Endothelial cell of umbilical vein (primary cell): ENCODE measurements at regions not wholly inside any gene's neighbourhood (a gene's known extent, or its start where the extent isn't known, plus 50 kb on each side); places are given as distances from the start of the nearest gene placed in this dataset.

Experiments
- BruUV-seq: library from RNA; stranded (reverse); fragments of 400-500 nt; replicated peaks from 2 replicates; lab custom pipeline; 2021; lab: Mats Ljungman, UMichigan
- CTCF ChIA-PET: fragments of 300-600, 350-600 bp; sonication (Branson Sonifier 250); formaldehyde crosslinking; loops from one replicate; lab custom pipeline; 2021; ENCODE audit warnings: antibody characterized with exemption, inconsistent platforms; lab: Charles Lee
- POLR2A ChIA-PET: fragments of 300-600, 350-600 bp; sonication (Branson Sonifier 250); formaldehyde crosslinking; loops from one replicate; lab custom pipeline; 2021; ENCODE audit warnings: antibody characterized with exemption, inconsistent platforms; lab: Charles Lee
- DNase-seq: peaks from one replicate; pipeline ENCODE4 v3.0.0-alpha.2; 2011; ENCODE audit warnings: low read depth, low spot score
- FAIRE-seq: peaks from 2 replicates; lab custom pipeline; 2011; peaks lifted over from hg19 to GRCh38; lab: Jason Lieb, UNC
- H2AFZ ChIP-seq: 2 replicates; pipeline ENCODE4 v1.6.0; 2012; ENCODE audit warnings: low read depth, low read length, control low read depth, inconsistent platforms
- H3K27ac ChIP-seq: 2 replicates; pipeline ENCODE4 v1.5.1; 2011; ENCODE audit warnings: low read depth, mild to moderate bottlenecking, control low read depth, low read length, moderate library complexity; ENCODE audit not compliant: insufficient read depth
- H3K27me3 ChIP-seq, 2 experiments: 2 replicates each; pipeline versions ENCODE4 v1.6.0 to v1.6.1; 2011; ENCODE audit warnings: low read length in 2 of 2, mixed read lengths in 1 of 2; ENCODE audit not compliant: control insufficient read depth in 2 of 2, insufficient read depth in 2 of 2
- H3K36me3 ChIP-seq, 2 experiments: 2 replicates in 1 of 2; 3 replicates in 1 of 2; pipeline ENCODE4 v1.5.1; 2011; ENCODE audit warnings: low read length in 2 of 2, mild to moderate bottlenecking in 1 of 2, moderate library complexity in 1 of 2; ENCODE audit not compliant: control insufficient read depth in 2 of 2, insufficient read depth in 2 of 2; ENCODE audit errors: extremely low read depth in 1 of 2
- H3K4me1 ChIP-seq: 3 replicates; pipeline ENCODE4 v1.5.1; 2011; ENCODE audit warnings: mild to moderate bottlenecking, low read length; ENCODE audit not compliant: control insufficient read depth, insufficient read depth; ENCODE audit errors: extremely low read depth
- H3K4me2 ChIP-seq: 2 replicates; pipeline ENCODE4 v1.6.1; 2011; ENCODE audit warnings: low read length, control low read depth, mixed read lengths; ENCODE audit not compliant: insufficient read depth
- H3K4me3 ChIP-seq, 3 experiments: fragments of 200-600 bp in 1 of 3; sonication (generic), shearing (Covaris generic) in 1 of 3; replicated peaks in 1 of 3; 2 replicates each; pipeline ENCODE4 v1.5.1; 2011 to 2016; ENCODE audit warnings: control low read depth in 3 of 3, low read length in 3 of 3, mild to moderate bottlenecking in 2 of 3, inconsistent platforms in 1 of 3, low read depth in 1 of 3, moderate library complexity in 1 of 3; ENCODE audit not compliant: insufficient read depth in 1 of 3
- H3K79me2 ChIP-seq: 2 replicates; pipeline ENCODE4 v1.6.0; 2012; ENCODE audit warnings: low read length, inconsistent platforms; ENCODE audit not compliant: control insufficient read depth, insufficient read depth
- H3K9ac ChIP-seq: replicated peaks from 2 replicates; pipeline ENCODE3; 2011; ENCODE audit warnings: low read length, control low read depth; ENCODE audit not compliant: insufficient read depth; ENCODE audit errors: extremely low read depth
- H3K9me1 ChIP-seq: replicated peaks from 3 replicates; pipeline ENCODE4 v1.6.0; 2011; ENCODE audit warnings: mild to moderate bottlenecking, low read length; ENCODE audit not compliant: control insufficient read depth, insufficient read depth; ENCODE audit errors: extremely low read depth
- H3K9me3 ChIP-seq: replicated peaks from 2 replicates; pipeline ENCODE4 v1.5.1; 2012; ENCODE audit warnings: low read length, inconsistent platforms; ENCODE audit not compliant: control insufficient read depth, insufficient read depth
- H4K20me1 ChIP-seq: replicated peaks from 2 replicates; pipeline ENCODE3; 2011; ENCODE audit warnings: mild to moderate bottlenecking, low read length; ENCODE audit not compliant: control insufficient read depth, insufficient read depth; ENCODE audit errors: extremely low read depth
- EZH2 ChIP-seq: IDR thresholded peaks from 2 replicates; pipeline ENCODE4 v1.6.1; 2012; ENCODE audit warnings: borderline replicate concordance, low read depth, mild to moderate bottlenecking, moderate library complexity, low read length, inconsistent platforms; ENCODE audit not compliant: severe bottlenecking
- FOS ChIP-seq: IDR thresholded peaks from 2 replicates; pipeline ENCODE4 v1.6.1; 2011; ENCODE audit warnings: mild to moderate bottlenecking, low read length, moderate library complexity, borderline replicate concordance; ENCODE audit not compliant: insufficient read depth
- GATA2 ChIP-seq: IDR thresholded peaks from 2 replicates; pipeline ENCODE4 v1.7.0; 2011; ENCODE audit warnings: low read depth, mild to moderate bottlenecking, moderate library complexity, mixed read lengths, low read length; ENCODE audit not compliant: insufficient read length, insufficient read depth
- JUN ChIP-seq: IDR thresholded peaks from 2 replicates; pipeline ENCODE4 v1.6.1; 2011; ENCODE audit warnings: borderline replicate concordance, low read depth; ENCODE audit not compliant: insufficient read length, insufficient read depth
- MYC ChIP-seq: IDR thresholded peaks from one replicate; pipeline ENCODE4 v1.6.1; 2011; ENCODE audit warnings: mild to moderate bottlenecking, low read depth, low read length
- POLR2A ChIP-seq: IDR thresholded peaks from 2 replicates; pipeline ENCODE4 v1.6.1; 2012; ENCODE audit warnings: low read depth, mild to moderate bottlenecking, control low read depth, low read length
- POLR2AphosphoS5 ChIP-seq: IDR thresholded peaks from 2 replicates; pipeline ENCODE4 v1.6.1; 2012; ENCODE audit warnings: low read depth, mild to moderate bottlenecking, control low read depth, low read length, moderate library complexity; ENCODE audit not compliant: insufficient read depth
- dilution Hi-C: fragments of 300-500 bp; cut with MboI; formaldehyde crosslinking; loops from one replicate; pipeline ENCODE4 v1.15.0; 2019; ENCODE audit warnings: low sequenced_read_pairs; ENCODE audit not compliant: extremely low pct_ligation_motif_present
- intact Hi-C: fragments of 100-400 bp; cut with micrococcal nuclease; formaldehyde crosslinking; loops from one replicate; pipeline ENCODE4 v1.10.0; 2022
- TF ChIP-seq, protein P1 (sequence below), 2 donors: IDR thresholded peaks; 1 replicate in 1 of 2; 2 replicates in 1 of 2; pipeline ENCODE4 v1.5.1; 2011; ENCODE audit warnings: low read length in 2 of 2, mild to moderate bottlenecking in 2 of 2, moderate library complexity in 2 of 2, control low read depth in 1 of 2, inconsistent platforms in 1 of 2, low read depth in 1 of 2; ENCODE audit not compliant: insufficient read depth in 1 of 2; ENCODE audit errors: extremely low read depth in 1 of 2
- TF ChIP-seq, protein P2 (sequence below): IDR thresholded peaks from 2 replicates; pipeline ENCODE4 v1.6.1; 2011; ENCODE audit not compliant: insufficient read depth, insufficient read length

DNA sequence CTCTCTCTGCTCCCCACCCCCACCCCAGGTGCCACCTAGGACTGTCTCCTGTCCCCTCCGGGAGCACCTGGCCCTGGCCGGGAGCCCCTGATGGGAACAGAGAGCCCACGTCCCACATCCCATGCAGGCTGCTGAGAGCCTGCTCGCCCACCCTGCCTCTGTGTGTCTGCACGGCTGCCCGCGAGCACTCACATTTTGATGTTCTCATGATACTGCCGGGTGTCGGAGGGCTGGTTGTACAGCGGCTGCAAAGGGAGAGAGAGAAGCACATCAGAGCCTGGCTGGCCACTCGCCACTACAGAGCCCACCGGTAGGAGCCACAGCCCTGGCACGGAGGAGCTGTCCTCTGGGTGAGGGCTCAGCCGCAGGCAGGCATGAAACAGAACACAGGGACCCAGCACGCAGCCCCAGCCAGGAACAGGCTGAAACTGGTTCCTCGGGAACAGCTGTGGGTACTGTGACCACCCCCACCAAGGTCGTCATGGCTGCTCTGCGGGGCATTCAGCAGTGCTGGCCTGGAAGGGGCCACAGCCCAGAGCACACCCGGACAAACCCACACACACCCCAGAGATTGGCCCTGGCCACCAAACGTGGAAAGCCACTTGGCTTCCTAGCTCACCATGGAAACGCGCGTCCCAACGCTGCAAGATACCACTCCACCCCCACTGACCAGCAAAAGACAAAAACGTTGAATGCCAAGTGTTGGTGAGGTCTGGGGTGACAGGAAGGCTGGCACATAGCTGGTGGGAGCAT, 117.6 kb downstream of the NCOR2 start:
- no peak for TF ChIP-seq MYC
- TF ChIP-seq, protein P1, sequence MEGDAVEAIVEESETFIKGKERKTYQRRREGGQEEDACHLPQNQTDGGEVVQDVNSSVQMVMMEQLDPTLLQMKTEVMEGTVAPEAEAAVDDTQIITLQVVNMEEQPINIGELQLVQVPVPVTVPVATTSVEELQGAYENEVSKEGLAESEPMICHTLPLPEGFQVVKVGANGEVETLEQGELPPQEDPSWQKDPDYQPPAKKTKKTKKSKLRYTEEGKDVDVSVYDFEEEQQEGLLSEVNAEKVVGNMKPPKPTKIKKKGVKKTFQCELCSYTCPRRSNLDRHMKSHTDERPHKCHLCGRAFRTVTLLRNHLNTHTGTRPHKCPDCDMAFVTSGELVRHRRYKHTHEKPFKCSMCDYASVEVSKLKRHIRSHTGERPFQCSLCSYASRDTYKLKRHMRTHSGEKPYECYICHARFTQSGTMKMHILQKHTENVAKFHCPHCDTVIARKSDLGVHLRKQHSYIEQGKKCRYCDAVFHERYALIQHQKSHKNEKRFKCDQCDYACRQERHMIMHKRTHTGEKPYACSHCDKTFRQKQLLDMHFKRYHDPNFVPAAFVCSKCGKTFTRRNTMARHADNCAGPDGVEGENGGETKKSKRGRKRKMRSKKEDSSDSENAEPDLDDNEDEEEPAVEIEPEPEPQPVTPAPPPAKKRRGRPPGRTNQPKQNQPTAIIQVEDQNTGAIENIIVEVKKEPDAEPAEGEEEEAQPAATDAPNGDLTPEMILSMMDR (IDR thresholded peaks at IDR 0.05; ENCODE audit: extremely low read depth in 1 of 2, insufficient read depth in 1 of 2, low read depth in 1 of 2, low read length in 2 of 2), result no peak
- TF ChIP-seq JUN, result no peak
- no peak for TF ChIP-seq FOS
- TF ChIP-seq EZH2, result no peak
- no peak for TF ChIP-seq GATA2
- TF ChIP-seq, protein P2, sequence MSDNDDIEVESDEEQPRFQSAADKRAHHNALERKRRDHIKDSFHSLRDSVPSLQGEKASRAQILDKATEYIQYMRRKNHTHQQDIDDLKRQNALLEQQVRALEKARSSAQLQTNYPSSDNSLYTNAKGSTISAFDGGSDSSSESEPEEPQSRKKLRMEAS, result no peak
- TF ChIP-seq POLR2AphosphoS5, result no peak
- no peak for TF ChIP-seq POLR2A
- Histone ChIP-seq H3K36me3 (peaks cover 0 to 1% of the 10 kb centered on the region in 2 experiments), H3K9ac (no peak overlapping the region), H3K4me2 (no peak overlapping the region), H3K9me1 (no peaks in the 10 kb centered on the region), H4K20me1 (no peaks in the 10 kb centered on the region), H3K9me3 (no peaks in the 10 kb centered on the region), H3K4me3 (no peak overlapping the region), H3K79me2 (peaks cover 2% of the 10 kb centered on the region), H3K27ac (no peak overlapping the region), H3K4me1 (peaks cover 24% of the 10 kb centered on the region), H3K27me3 (no peaks in the 10 kb centered on the region), H2AFZ (no peak overlapping the region)
- ChIA-PET POLR2A (no interaction called here), CTCF (no interaction called here)
- intact Hi-C loops (loop anchor here (5.0 kb wide), 1 partner anchor 318 kb away; no protein-coding TSS in a partner anchor), dilution Hi-C loops (no loop called here)
- BruUV-seq, result no TSS peak
- DNase-seq (no peak), FAIRE-seq (no peak)
